MCF 10A (cell line): ENCODE measurements at regions not wholly inside any gene's neighbourhood (a gene's known extent, or its start where the extent isn't known, plus 50 kb on each side); places are given as distances from the start of the nearest gene placed in this dataset.

ENCODE experiments used
- BruUV-seq: library from RNA; stranded (reverse); fragments of 400-500 nt; replicated peaks from 2 replicates; lab custom pipeline; 2021; lab: Mats Ljungman, UMichigan
- CTCF ChIA-PET: fragments of 300-600 bp; sonication (Branson Sonifier 250); formaldehyde crosslinking; extraction: SDS; loops from one replicate; lab custom pipeline; 2021; ENCODE audit warnings: antibody characterized with exemption, inconsistent platforms; lab: Yijun Ruan, JAX
- POLR2A ChIA-PET: fragments of 300-600, 350-650 bp; sonication (Branson Sonifier 250); formaldehyde crosslinking; extraction: SDS; loops from one replicate; lab custom pipeline; 2020; ENCODE audit warnings: antibody characterized with exemption, inconsistent platforms; lab: Yijun Ruan, JAX
- DNase-seq: peaks from one replicate; pipeline ENCODE4 v3.0.0-alpha.2; 2018; ENCODE audit not compliant: unreplicated experiment
- H3K27ac Mint-ChIP-seq: one replicate; pipeline ENCODE4 v1.8.0; 2022; ENCODE audit warnings: mild to moderate bottlenecking, low read depth, mixed read lengths; ENCODE audit not compliant: unreplicated experiment
- H3K27me3 Mint-ChIP-seq: one replicate; pipeline ENCODE4 v1.8.0; 2022; ENCODE audit warnings: mixed read lengths; ENCODE audit not compliant: insufficient read depth, unreplicated experiment
- H3K36me3 Mint-ChIP-seq: one replicate; pipeline ENCODE4 v1.8.0; 2022; ENCODE audit warnings: mild to moderate bottlenecking, moderate library complexity, mixed read lengths; ENCODE audit not compliant: insufficient read depth, unreplicated experiment
- H3K4me1 Mint-ChIP-seq: one replicate; pipeline ENCODE4 v1.8.0; 2022; ENCODE audit warnings: mixed read lengths; ENCODE audit not compliant: insufficient read depth, unreplicated experiment
- H3K4me3 Mint-ChIP-seq: one replicate; pipeline ENCODE4 v1.8.0; 2022; ENCODE audit warnings: mild to moderate bottlenecking, moderate library complexity, mixed read lengths; ENCODE audit not compliant: unreplicated experiment
- H3K9me3 Mint-ChIP-seq: one replicate; pipeline ENCODE4 v1.8.0; 2022; ENCODE audit warnings: mixed read lengths; ENCODE audit not compliant: unreplicated experiment
- intact Hi-C: fragments of 100-400 bp; cut with micrococcal nuclease; formaldehyde crosslinking; loops from 2 replicates; pipeline ENCODE4 v1.14.1; 2022
- TF ChIP-seq, protein P1 (sequence below): fragments of 200-600 bp; IDR thresholded peaks from one replicate; pipeline ENCODE4 v1.8.0; 2022; ENCODE audit warnings: antibody characterized with exemption, mild to moderate bottlenecking; ENCODE audit not compliant: unreplicated experiment

DNA sequence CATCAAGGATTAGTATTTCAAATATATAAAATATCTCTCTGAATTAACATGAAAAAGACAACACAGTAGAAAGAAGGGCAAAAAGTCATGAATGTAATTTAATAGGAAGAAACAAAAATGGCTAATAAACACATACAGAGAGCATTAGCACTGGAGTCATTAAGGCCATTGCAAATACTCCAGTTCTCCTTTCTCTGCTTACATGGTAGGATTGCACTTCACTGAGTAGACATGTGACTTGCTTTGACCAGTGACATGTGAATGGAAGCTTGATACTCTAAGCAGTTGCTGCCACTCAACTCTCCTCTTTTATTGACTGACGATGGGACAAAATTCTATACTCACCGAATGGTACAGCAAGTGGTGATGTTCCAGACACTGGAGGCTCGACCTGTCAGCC, 153.9 kb upstream of the LGALSL start:
- no peak for DNase-seq
- TF ChIP-seq, protein P1, sequence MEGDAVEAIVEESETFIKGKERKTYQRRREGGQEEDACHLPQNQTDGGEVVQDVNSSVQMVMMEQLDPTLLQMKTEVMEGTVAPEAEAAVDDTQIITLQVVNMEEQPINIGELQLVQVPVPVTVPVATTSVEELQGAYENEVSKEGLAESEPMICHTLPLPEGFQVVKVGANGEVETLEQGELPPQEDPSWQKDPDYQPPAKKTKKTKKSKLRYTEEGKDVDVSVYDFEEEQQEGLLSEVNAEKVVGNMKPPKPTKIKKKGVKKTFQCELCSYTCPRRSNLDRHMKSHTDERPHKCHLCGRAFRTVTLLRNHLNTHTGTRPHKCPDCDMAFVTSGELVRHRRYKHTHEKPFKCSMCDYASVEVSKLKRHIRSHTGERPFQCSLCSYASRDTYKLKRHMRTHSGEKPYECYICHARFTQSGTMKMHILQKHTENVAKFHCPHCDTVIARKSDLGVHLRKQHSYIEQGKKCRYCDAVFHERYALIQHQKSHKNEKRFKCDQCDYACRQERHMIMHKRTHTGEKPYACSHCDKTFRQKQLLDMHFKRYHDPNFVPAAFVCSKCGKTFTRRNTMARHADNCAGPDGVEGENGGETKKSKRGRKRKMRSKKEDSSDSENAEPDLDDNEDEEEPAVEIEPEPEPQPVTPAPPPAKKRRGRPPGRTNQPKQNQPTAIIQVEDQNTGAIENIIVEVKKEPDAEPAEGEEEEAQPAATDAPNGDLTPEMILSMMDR = no peak
- Mint-ChIP-seq H3K9me3 (no peaks in the 10 kb centered on the region), H3K27ac (no peak overlapping the region), H3K4me1 (peaks cover 5% of the 10 kb centered on the region), H3K4me3 (no peak overlapping the region), H3K36me3 (no peaks in the 10 kb centered on the region), H3K27me3 (peaks cover 32% of the 10 kb centered on the region)
- POLR2A ChIA-PET = interaction anchor here (0.6 to 0.8 kb wide), 3 partner anchors 11 to 280 kb away, joined by 3 read pairs; no protein-coding TSS in a partner anchor
- CTCF ChIA-PET = no interaction called here
- BruUV-seq = no TSS peak
- intact Hi-C loops = no loop called here

DNA sequence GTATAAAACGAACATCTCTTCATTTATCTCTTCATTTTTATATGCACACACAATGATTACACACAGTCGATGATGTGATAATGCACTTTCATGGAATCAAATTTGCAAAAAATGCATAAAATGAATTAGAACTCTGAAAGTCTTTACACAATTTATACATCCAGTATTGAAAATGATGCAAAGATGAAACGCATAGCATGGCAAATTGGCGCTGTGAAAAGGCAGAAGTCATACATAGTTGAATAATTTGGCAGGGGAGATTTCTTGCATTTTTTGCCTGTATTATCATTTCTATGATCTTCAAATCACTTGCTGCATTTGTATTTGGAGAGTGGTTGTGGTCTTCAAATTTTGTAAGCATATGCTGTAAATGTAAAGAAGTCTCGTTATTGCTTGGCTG, 150.7 kb upstream of the LGALSL start:
- Mint-ChIP-seq H3K9me3 (no peaks in the 10 kb centered on the region), H3K27ac (no peak overlapping the region), H3K27me3 (peaks cover 16% of the 10 kb centered on the region), H3K4me3 (no peak overlapping the region), H3K36me3 (no peaks in the 10 kb centered on the region), H3K4me1 (no peaks in the 10 kb centered on the region)
- POLR2A ChIA-PET = no interaction called here
- DNase-seq = no peak
- CTCF ChIA-PET = interaction anchor here (3.2 kb wide), 1 partner anchor 9 kb away, joined by 10 read pairs; no protein-coding TSS in a partner anchor
- BruUV-seq = no TSS peak
- intact Hi-C loops = no loop called here
- TF ChIP-seq, protein P1 = no peak

DNA sequence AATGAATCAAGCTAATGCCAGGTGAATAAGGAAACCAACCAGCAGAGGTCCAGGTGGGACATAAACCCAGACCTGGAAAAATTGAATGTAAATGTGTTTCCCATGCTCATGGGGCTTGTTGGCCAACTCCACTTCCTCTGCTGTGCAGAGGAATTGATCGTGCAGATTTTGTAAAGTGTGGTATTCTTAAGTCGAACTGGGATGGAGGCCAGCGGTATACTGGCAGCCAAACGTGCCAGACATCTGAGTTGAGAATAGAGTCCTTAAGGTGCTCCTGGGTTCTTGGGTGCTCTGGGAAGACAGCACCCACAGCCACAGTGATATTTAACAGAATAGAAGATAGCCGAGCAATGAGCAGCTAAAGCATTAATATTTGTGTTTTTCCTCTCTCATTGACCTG, 146.5 kb upstream of the LGALSL start:
- H3K36me3 Mint-ChIP-seq = no peaks in the 10 kb centered on the region
- no peaks in the 10 kb centered on the region for H3K9me3 Mint-ChIP-seq
- H3K4me1 Mint-ChIP-seq = peaks cover 19% of the 10 kb centered on the region
- DNase-seq = no peak
- no TSS peak for BruUV-seq
- no peak overlapping the region for H3K4me3 Mint-ChIP-seq
- CTCF ChIA-PET = interaction anchor here (0.7 to 1.0 kb wide), 2 partner anchors 53 to 248 kb away, joined by 3 to 7 read pairs; no protein-coding TSS in a partner anchor
- TF ChIP-seq, protein P1 = no peak
- no peaks in the 10 kb centered on the region for H3K27me3 Mint-ChIP-seq
- H3K27ac Mint-ChIP-seq = no peak overlapping the region
- intact Hi-C loops = no loop called here
- POLR2A ChIA-PET = no interaction called here

DNA sequence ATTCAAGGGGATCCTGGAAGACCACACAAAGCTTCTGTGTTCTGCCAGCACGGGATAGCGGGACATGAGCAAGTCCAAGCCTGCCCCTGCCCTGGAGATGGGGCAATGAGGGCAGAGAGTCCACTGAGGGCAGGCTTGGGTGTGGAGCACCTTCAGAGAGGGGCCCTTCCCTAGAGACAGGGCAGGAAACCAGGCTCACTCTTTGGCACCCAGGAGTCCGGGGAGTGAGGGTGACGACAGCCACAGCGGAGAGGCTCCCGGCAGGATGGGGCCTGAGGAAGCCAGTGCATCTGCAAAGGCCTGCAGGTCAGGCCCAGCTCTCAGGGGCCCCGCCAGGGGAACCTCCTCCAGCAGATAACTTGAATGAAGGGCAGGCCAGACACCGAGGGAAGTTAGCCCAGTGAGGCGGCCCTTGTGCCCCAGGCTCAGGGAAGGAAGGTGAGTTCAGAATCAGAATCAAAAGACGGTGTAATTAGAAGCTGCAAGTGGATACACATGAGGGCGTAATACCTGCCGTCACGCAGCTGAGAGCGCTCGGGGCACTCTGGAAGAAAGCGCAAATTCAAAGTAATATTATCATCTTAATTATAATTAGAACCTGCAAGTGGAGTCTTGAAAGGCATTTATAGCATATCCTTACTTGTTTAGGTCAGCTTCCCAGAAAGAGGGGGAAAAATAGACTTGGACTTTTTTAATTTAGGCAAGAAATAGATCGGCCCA, 142.6 kb upstream of the LGALSL start:
- intact Hi-C loops = loop anchor here (5.0 kb wide), 1 partner anchor 99 kb away; no protein-coding TSS in a partner anchor
- no peak overlapping the region for H3K27ac Mint-ChIP-seq
- ChIA-PET POLR2A (interaction anchor here (0.7 to 2.7 kb wide), 9 partner anchors 11 to 262 kb away, joined by 3 to 19 read pairs (median 6); no protein-coding TSS in a partner anchor), CTCF (interaction anchor here (0.6 to 6.2 kb wide), 31 partner anchors 9 to 618 kb away, joined by 3 to 66 read pairs (median 5); no protein-coding TSS in a partner anchor)
- H3K4me3 Mint-ChIP-seq = no peak overlapping the region
- peak; percentile 40 for DNase-seq
- no TSS peak for BruUV-seq
- H3K9me3 Mint-ChIP-seq = no peaks in the 10 kb centered on the region
- H3K36me3 Mint-ChIP-seq = no peaks in the 10 kb centered on the region
- TF ChIP-seq, protein P1 = no peak
- no peaks in the 10 kb centered on the region for H3K27me3 Mint-ChIP-seq
- H3K4me1 Mint-ChIP-seq = peaks cover 23% of the 10 kb centered on the region
